SK-N-MC (cell line): ENCODE measurements at regions not wholly inside any gene's neighbourhood (a gene's known extent, or its start where the extent isn't known, plus 50 kb on each side); places are given as distances from the start of the nearest gene placed in this dataset.

Experiments
- EZH2 ChIP-seq: fragments of 200-600 bp; sonication (generic); IDR thresholded peaks from one replicate; pipeline ENCODE4 v1.6.1; 2017; ENCODE audit warnings: antibody characterized with exemption
- POLR2AphosphoS5 ChIP-seq: IDR thresholded peaks from 2 replicates; pipeline ENCODE4 v1.6.1; 2012; ENCODE audit warnings: mild to moderate bottlenecking, low read depth, low read length, borderline replicate concordance

DNA sequence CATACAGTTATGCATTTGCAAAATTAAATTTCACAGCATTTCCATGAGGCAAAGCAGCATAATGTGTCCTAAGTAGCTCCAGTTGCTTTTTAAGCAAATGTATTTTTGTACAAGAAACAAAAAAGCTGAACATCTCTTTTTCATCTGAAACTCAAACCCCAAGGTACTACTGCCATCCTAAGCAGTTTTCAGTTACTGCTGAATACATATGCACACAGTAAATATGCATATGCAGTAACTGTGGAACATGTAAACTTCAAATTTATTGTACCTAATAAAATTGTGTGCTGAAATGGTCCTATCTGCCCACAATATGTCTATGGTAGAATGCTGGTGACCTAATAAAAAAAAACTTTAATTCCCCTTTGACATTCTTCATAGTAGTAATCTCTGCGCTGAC is 458.6 kb upstream of the INTU start:
- no peak for TF ChIP-seq EZH2
- TF ChIP-seq POLR2AphosphoS5: no peak
